ENCODE measurements at regions not wholly inside any gene's neighbourhood (a gene's known extent, or its start where the extent isn't known, plus 50 kb on each side); places are given as distances from the start of the nearest gene placed in this dataset.

- TF ChIP-seq, protein P1, sequence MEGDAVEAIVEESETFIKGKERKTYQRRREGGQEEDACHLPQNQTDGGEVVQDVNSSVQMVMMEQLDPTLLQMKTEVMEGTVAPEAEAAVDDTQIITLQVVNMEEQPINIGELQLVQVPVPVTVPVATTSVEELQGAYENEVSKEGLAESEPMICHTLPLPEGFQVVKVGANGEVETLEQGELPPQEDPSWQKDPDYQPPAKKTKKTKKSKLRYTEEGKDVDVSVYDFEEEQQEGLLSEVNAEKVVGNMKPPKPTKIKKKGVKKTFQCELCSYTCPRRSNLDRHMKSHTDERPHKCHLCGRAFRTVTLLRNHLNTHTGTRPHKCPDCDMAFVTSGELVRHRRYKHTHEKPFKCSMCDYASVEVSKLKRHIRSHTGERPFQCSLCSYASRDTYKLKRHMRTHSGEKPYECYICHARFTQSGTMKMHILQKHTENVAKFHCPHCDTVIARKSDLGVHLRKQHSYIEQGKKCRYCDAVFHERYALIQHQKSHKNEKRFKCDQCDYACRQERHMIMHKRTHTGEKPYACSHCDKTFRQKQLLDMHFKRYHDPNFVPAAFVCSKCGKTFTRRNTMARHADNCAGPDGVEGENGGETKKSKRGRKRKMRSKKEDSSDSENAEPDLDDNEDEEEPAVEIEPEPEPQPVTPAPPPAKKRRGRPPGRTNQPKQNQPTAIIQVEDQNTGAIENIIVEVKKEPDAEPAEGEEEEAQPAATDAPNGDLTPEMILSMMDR (IDR thresholded peaks at IDR 0.05): no peak
- TF ChIP-seq EP300 (IDR thresholded peaks at IDR 0.05; ENCODE audit: low read depth) (no peak), POLR2A (IDR thresholded peaks at IDR 0.05) (no peak)
Observed at GRCh38 chr18:40157120-40157519, 1797.9 kb upstream of the PIK3C3 start.
